Activated CD4-positive, CD25-positive, alpha-beta regulatory T cell treated with anti-CD3 and anti-CD28 coated beads, Interleukin-2, amount 50 U/mL, for 16 hours (primary cell): ENCODE measurements at regions not wholly inside any gene's neighbourhood (a gene's known extent, or its start where the extent isn't known, plus 50 kb on each side); places are given as distances from the start of the nearest gene placed in this dataset.

ENCODE experiments used
- DNase-seq: peaks from one replicate; pipeline ENCODE4 v3.0.0-alpha.2; 2020; ENCODE audit warnings: low read depth, low spot score

GRCh38 chr5:56515011-56515410 lies 281.9 kb upstream of the ANKRD55 start:
- DNase-seq, result no peak

- DNase-seq, result no peak
Measured at GRCh38 chr5:56514245-56514644, 281.1 kb upstream of the ANKRD55 start.

- DNase-seq, result no peak
Measured at GRCh38 chr5:56513141-56513540, 280.0 kb upstream of the ANKRD55 start.

DNA sequence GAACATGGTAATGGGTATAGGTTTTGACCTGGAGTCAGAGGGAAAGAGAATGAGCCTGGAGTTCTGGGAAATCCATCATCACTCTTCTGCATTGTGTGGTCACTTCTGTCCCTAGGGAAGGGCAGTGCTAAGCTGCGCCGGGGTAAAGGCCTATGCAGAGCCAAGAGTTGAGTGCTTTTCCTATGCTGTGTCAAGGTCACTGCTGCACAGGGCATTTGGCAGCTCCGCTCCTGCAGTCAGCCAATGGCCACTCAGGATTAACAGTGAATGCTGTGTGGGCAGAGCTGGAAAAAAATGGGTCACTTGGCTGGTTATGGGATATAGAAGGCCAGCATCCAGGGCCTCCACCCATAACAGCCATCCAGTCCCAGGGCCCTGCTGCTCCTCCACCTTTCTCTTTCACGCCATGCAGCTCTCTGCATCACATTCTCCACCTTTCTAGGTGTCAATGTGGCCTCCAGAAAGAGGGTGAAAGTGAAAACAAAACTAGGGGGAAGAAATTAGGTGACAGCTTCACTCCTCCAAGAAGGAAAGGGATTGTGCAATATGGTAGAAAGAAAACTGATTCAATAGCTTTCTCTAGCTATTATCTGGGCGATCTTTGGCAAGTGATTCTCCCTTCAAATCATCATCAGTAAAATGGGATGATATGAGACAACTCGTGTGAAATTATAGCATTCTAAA lies 279.3 kb upstream of the ANKRD55 start:
- DNase-seq, result no peak

DNA sequence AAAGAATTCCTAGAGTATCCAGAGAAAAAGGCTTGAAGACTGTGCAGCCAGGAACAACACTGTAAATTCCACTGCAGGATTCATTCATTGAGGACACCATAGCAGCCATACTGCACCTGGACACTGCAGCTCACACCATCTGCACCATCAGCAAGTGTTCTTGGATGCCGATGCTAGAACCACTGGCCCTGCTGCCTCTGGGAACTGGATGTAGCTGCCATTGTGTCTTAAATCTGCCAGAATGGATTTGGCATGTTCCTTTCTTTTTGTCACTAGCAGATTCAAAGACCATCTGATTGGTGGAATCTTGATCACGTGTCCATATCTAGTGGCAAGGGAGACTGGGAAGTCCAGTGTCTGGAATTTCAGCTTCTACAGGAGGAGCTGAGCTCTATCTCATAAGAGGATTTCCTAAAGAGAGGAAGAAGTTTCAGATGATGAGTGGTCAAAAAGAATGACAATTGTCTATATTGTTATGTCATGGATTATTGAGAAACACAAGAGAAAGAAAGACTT lies 278.3 kb upstream of the ANKRD55 start:
- no peak for DNase-seq

DNA sequence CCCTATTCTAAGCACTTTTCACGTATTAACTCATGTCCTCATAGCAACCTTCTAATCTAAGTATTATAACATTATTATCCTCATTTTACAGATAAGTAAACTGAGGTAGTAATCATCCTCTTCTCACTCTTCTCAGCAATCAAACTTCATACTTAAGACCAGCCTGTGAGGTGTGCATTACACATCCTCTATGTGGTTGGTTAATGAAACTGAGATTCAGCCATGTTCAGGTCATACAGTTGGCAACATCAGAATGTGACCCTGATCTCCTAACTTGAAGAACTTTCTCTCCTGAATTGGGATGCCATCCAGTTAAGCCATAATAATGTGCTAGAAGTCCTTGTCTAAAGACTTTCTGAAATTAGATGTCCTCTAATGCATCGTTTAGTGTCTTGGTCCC lies 275.1 kb upstream of the ANKRD55 start:
- no peak for DNase-seq

- no peak for DNase-seq
Measured at GRCh38 chr5:56507351-56507930, 274.3 kb upstream of the ANKRD55 start.

- DNase-seq, result no peak
Measured at GRCh38 chr5:56506211-56506965, 273.3 kb upstream of the ANKRD55 start.

- no peak for DNase-seq
Measured at GRCh38 chr5:56503929-56504328, 270.8 kb upstream of the ANKRD55 start.

DNA sequence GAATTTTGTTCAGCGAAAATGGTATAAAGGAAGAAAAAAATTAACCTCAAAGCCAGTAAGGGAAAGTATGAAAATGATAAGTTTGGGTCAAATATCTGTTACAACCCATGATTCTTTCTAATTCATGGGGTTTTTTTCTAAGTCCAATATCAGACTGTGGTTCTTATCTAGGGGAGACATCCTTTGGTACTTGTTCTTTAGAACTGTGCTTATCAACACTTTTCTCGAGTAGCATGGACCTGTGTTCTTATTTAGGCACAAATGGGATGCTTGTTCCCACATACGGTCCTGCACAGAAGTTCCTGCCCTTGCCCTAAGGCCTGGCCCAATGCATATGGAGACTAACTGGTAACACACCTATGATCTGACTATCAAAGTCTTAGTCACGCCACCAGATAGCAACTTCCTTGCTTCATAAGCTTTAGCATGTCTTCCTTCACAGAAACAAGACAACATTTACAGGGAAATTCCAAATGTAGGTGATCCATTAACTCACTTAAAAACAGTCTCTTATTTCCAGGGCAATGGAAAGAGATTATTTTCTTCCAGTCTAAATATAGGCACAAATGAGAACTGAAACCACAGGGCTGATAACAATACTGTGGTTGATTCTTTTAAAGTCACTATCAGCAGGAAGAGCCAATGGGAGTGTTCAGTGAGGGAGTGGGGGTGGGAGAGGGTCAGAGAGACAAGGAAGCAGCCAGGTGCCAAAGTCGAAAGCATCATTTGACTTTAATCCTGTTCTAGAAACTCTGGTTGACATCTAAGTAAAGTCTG lies 268.8 kb upstream of the ANKRD55 start:
- DNase-seq, result no peak

DNA sequence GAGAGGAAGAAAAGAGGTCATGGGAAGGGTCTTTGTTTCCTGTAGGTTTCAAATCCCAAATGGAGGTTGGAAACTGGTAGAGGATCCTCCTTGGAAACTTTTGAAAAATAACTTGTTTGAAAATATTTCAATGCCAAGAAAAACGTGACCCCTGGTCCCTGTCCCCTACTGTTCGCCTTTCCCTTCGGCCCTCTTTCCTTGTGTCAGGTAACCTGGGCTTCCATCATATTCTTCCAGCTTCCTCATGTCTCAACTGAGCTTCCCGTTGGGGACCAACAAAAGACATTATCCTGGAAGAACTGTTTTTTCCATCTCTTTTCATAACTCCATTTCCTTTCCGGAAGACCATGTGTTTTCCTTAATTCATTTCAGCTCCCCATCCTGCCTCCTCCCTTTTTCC lies 266.8 kb upstream of the ANKRD55 start:
- no peak for DNase-seq

DNA sequence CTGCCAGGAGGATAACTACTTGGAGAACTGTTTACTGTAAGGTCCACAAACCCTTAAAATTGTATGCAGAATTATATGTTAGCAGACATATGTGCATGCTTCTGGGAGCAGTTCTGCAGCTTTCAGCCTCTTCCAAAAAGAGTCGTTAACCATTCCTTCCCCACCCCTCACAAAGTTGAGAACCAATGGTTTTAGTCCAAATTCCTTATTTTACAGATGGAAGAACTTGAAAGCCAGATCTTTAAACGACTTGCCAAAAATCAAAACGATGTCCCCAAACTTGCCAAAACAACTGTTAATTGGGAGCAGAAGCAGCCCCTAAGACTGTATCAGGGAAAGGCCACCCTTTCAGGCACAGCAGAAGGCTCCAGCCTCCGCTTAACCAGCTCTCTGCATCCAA lies 266.4 kb upstream of the ANKRD55 start:
- DNase-seq, result no peak

- no peak for DNase-seq
Measured at GRCh38 chr5:56498759-56499395, 265.7 kb upstream of the ANKRD55 start.

DNA sequence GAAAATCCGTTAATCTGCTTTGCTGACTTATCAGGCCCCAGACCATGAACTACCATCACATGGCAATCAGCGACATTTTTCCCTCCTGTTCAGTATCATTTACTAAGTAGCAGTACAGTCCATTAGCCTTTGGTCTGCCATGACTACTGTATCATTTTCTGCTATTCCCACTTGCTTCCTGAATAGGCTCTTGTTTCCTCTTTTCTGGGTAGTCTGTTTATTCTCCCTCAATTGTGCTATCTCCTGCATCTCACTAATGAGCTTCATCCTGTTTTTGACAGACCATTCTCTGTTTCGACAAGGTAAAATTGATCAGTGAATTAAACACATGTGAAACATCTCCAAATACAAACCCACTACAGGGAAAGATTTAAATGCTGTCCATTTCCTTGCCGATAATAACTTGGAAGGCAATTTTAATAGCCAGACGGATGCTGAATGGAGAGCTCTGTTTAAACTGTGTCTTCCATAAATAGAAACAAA lies 263.5 kb upstream of the ANKRD55 start:
- no peak for DNase-seq

GRCh38 chr5:56494300-56494731 lies 261.2 kb upstream of the ANKRD55 start:
- no peak for DNase-seq

- DNase-seq, result no peak
Measured at GRCh38 chr5:56493766-56494165, 260.6 kb upstream of the ANKRD55 start.

DNA sequence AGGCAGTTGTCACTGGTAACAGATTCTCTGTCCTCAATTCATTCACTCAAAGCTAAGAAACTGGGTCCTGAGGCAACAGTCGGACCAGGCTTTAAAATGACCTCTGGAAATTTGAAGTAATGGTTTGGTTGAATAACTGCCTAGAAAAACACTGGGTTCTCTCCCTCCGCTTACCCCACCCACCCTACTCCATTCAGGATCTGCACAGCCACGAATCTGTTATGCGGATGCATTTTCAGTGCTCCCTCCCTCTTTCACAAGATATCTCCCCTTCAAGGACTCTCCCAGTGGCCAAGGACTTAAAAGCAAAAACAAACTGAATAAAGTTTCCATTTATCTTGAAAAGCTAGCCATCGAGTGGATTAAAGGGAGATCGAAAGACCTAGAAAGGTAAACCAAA lies 260.2 kb upstream of the ANKRD55 start:
- no peak for DNase-seq

DNA sequence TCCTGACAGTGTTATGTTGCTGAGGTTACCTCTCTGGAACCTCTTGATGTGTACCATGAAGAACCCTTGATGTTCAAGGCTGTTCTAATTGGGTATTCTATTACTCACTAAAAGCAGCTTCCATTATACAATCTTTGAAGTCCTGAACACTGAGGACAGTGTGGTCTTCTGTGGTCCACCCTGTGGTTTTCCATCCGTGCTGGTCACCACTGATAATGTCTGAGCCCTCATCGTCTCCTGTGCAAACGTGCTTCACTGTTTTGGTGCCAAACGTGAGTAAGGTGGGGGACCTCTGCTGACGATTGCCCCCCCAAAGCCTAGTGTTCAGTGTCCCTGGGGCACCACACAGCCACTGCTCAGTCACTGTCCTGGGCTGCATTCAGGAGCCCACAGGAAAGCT lies 259.7 kb upstream of the ANKRD55 start:
- DNase-seq, result no peak

DNA sequence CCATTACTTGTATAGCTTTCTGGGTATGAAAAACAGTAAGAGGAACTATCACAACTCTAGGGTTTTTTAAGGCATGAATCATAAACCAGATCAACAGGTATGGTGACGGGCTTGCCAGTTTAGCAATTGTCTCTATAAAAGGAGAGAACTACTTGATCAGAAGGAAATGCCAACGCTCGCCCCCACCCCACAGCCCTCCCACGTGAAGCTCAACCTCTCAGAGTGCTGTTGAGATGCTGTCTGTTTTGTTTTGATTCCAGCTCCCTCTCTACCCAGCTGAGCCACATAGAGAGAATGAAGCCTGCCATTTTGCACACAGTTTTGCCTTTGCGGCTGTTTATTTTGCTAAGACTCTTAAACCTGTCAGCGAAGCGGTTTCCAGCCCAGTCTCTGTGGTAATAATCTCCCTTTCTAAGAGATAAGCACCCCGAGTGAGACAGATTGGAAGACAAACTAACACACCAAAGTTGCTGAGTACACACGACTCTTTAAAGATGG lies 257.9 kb upstream of the ANKRD55 start:
- no peak for DNase-seq

DNA sequence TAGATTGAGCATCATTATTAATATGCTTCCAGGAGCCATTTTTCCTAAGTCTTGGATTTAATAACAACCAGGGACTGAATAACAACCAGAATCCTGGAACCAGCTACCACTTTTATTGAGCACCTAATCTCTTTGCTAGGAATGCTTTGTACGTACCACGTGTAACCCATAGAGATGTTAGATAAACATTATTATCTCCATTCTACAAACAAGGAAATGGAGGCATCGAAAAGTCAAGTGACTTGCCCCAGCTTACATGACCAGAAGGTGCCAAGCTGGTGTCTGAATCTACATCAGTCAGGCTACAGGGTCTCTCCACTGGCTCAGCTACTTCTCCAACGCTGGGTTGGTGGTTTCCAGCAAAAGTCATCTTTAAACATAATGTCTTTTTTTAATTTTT lies 256.1 kb upstream of the ANKRD55 start:
- DNase-seq, result no peak

DNA sequence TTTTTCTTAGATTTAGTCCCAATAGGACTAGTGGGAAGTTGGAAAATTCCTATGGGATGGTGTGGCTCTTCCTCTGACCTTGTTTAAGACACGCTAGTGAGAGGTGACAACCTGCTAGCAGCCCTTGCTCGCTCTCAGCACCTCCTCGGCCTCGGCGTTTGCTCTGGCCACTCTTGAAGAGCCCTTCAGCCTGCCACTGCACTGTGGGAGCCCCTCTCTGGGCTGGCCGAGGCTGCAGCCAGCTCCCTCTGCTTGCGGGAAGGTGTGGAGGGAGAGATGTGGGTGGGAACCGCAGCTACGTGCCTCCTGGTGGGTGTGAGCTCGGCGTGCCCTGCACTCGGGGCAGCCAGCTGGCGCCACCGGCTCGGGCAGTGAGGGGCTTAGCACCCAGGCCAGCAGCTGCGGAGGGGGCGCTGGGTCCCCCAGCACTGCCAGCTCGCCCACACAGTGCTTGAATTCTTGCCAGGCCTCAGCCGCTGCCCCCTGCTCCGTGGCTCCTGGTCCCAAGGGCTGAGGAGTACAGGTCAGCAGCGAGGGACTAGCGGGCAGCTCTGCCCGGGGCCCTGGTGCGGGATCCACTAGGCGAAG lies 254.5 kb upstream of the ANKRD55 start:
- no peak for DNase-seq
